GM21526 (cell line): ENCODE measurements at regions not wholly inside any gene's neighbourhood (a gene's known extent, or its start where the extent isn't known, plus 50 kb on each side); places are given as distances from the start of the nearest gene placed in this dataset.

Source experiments
- ATAC-seq: cut with Tn5 transposase; IDR thresholded peaks from one replicate; pipeline ENCODE4 v1.9.1; 2021; ENCODE audit warnings: moderate library complexity; ENCODE audit not compliant: unreplicated experiment, low FRiP score

- no peak for ATAC-seq
Measured at GRCh38 chr15:39381517-39381916, 199.4 kb upstream of the THBS1 start.

- no peak for ATAC-seq
Measured at GRCh38 chr15:39388118-39388517, 192.8 kb upstream of the THBS1 start.

GRCh38 chr15:39391230-39391629, 189.6 kb upstream of the THBS1 start:
- ATAC-seq = no peak

- no peak for ATAC-seq
Measured at GRCh38 chr15:39392469-39393047, 188.3 kb upstream of the THBS1 start.

- ATAC-seq = no peak
Measured at GRCh38 chr15:39393575-39394335, 187.1 kb upstream of the THBS1 start.

GRCh38 chr15:39394496-39394895, 186.4 kb upstream of the THBS1 start:
- ATAC-seq = no peak

GRCh38 chr15:39396979-39397615, 183.8 kb upstream of the THBS1 start:
- ATAC-seq = no peak

GRCh38 chr15:39397883-39398282, 183.0 kb upstream of the THBS1 start:
- ATAC-seq = no peak

GRCh38 chr15:39399600-39399999, 181.3 kb upstream of the THBS1 start:
- ATAC-seq = no peak

GRCh38 chr15:39400002-39400401, 180.9 kb upstream of the THBS1 start:
- no peak for ATAC-seq

- ATAC-seq = no peak
Measured at GRCh38 chr15:39400821-39401550, 179.9 kb upstream of the THBS1 start.

- ATAC-seq = no peak
Measured at GRCh38 chr15:39403640-39404117, 177.2 kb upstream of the THBS1 start.

- no peak for ATAC-seq
Measured at GRCh38 chr15:39404767-39405181, 176.1 kb upstream of the THBS1 start.

- ATAC-seq = no peak
Measured at GRCh38 chr15:39406485-39406884, 174.4 kb upstream of the THBS1 start.

- ATAC-seq = no peak
Measured at GRCh38 chr15:39407116-39407515, 173.8 kb upstream of the THBS1 start.

GRCh38 chr15:39409876-39410530, 170.9 kb upstream of the THBS1 start:
- no peak for ATAC-seq

- ATAC-seq = peak; percentile 85
Measured at GRCh38 chr15:39411102-39411989, 169.5 kb upstream of the THBS1 start.

GRCh38 chr15:39413558-39413957, 167.3 kb upstream of the THBS1 start:
- peak; percentile 64 for ATAC-seq

GRCh38 chr15:39414201-39414600, 166.7 kb upstream of the THBS1 start:
- no peak for ATAC-seq

- no peak for ATAC-seq
Measured at GRCh38 chr15:39415634-39416033, 165.2 kb upstream of the THBS1 start.
